ENCODE measurements at regions not wholly inside any gene's neighbourhood (a gene's known extent, or its start where the extent isn't known, plus 50 kb on each side); places are given as distances from the start of the nearest gene placed in this dataset.

DNA sequence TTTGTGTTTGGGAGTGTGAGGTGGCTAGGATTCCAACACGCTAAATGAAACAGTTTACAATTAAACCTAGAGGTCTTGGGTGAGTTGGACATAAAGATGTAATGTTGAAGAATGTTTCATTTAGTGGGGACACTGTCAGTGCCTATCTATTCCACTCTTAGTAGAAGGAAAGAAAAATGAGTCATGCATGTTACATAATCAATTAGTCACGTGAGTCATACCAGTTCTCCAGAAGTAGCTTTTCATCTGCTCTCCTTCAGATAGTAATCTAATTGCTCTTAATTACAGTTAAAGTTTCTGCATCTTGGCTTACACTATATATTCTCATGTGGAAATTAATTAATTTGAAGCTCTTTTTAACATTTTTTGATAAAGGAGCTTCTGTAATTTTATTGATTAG is 115.7 kb upstream of the P2RY1 start:
- H3K4me1 Mint-ChIP-seq (ENCODE audit: low read depth, unreplicated experiment) = peaks cover 6% of the 10 kb centered on the region
- peaks cover 2% of the 10 kb centered on the region for H3K9me3 Mint-ChIP-seq (ENCODE audit: unreplicated experiment)
- no peaks in the 10 kb centered on the region for H3K36me3 Mint-ChIP-seq (ENCODE audit: unreplicated experiment)
- H3K4me3 Mint-ChIP-seq (ENCODE audit: unreplicated experiment) = no peak overlapping the region
- DNase-seq = no peak
- no peak for TF ChIP-seq CTCF (IDR thresholded peaks at IDR 0.05; ENCODE audit: partially characterized antibody, unreplicated experiment)
- peaks cover 2% of the 10 kb centered on the region for H3K27me3 Mint-ChIP-seq (ENCODE audit: unreplicated experiment)
- no peak overlapping the region for H3K27ac Mint-ChIP-seq (ENCODE audit: unreplicated experiment)

DNA sequence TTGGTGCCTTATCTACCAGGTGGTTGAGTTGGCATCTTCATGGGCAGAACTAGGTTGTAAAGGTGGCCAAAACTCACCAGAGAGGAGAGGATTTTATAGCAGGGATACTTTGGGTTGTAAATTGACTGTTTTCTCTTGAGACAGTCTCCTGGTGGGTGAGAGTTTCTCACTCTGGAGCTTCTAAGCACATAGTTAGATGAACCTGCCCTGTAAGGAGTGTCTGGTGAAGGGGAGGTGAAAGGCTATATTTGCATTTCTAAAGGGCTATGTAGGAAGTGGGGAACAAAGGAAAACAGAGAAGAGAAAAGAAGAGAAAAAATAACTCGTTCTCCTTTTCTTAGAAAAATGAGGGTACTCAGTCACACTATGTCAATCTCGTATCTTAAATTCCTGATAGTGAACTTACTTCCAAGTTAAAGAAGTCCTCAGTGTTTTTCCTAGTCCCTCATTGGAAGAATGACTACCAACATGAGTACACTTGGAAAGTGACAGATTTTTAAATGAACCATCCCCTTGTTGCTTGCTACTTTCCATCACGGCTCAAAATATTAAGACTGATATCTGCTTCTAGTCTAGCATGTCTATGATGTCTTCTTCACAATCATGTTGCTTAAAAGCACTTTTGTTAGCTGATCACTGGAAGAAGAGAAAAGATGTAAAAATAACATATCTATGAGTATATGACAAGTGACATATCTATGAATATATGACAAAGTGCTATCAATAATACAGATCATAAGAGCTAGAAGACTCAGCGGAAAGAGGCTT is 113.8 kb upstream of the P2RY1 start:
- H3K9me3 Mint-ChIP-seq (ENCODE audit: unreplicated experiment) = no peaks in the 10 kb centered on the region
- no peaks in the 10 kb centered on the region for H3K27me3 Mint-ChIP-seq (ENCODE audit: unreplicated experiment)
- no peak overlapping the region for H3K4me3 Mint-ChIP-seq (ENCODE audit: unreplicated experiment)
- H3K36me3 Mint-ChIP-seq (ENCODE audit: unreplicated experiment) = no peaks in the 10 kb centered on the region
- no peak overlapping the region for H3K27ac Mint-ChIP-seq (ENCODE audit: unreplicated experiment)
- DNase-seq = no peak
- H3K4me1 Mint-ChIP-seq (ENCODE audit: low read depth, unreplicated experiment) = peaks cover 6% of the 10 kb centered on the region
- TF ChIP-seq CTCF (IDR thresholded peaks at IDR 0.05; ENCODE audit: partially characterized antibody, unreplicated experiment) = no peak

DNA sequence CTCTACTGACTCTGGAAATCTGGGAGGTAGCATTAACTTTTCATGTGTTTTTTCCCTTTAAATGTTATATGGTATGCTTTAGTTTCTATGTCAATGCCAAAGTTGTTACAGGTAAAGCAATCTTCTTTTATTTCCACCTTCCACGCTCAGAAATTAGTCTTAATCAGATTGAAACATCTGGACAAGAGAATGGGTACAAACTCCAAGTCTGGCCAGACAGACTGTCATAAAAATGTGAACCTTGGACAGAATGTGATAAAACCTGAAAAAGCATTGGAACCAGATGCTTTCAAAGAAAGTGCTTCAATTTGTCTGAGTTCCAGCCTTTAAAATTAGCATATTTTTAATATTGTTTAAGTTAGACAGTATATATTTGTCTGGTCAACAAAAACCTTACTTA is 110.7 kb upstream of the P2RY1 start:
- Mint-ChIP-seq H3K36me3 (ENCODE audit: unreplicated experiment) (no peaks in the 10 kb centered on the region), H3K27ac (ENCODE audit: unreplicated experiment) (no peak overlapping the region), H3K4me1 (ENCODE audit: low read depth, unreplicated experiment) (no peaks in the 10 kb centered on the region), H3K4me3 (ENCODE audit: unreplicated experiment) (no peak overlapping the region), H3K27me3 (ENCODE audit: unreplicated experiment) (peaks cover 2% of the 10 kb centered on the region), H3K9me3 (ENCODE audit: unreplicated experiment) (no peaks in the 10 kb centered on the region)
- DNase-seq = no peak
- TF ChIP-seq CTCF (IDR thresholded peaks at IDR 0.05; ENCODE audit: partially characterized antibody, unreplicated experiment) = no peak

DNA sequence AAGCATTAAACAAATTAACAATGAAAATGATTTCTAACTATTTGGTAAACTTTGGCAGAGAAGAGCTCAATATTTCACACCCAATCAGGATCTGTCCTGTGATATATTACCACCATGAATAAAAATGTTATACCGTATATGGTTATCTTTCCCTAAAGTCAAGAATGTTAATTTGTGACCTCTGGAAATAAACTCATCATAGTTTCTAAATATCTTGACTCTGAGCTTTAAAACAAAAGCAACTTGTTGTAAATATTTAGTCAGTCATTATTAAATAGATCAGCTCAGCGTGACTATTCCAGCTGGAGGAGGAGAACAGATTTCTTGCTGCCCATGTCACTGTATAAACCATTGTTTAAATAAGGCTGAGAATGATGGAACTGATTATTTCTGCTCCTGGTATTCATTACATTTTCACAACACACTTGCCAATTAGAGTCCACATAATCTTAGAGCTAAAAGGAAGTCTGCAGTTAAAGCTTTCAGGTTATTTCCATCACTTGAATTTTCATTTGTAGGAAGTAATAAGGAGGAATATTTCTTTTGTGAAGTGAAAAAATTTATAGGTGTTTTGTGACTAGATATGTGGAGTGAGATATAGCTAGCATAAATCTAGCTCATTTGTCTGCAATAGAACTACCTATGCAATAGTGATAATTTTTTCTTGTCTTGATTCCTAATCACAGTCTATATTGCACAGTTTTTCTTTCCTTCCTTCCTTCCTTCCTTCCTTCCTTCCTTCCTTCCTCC is 106.5 kb upstream of the P2RY1 start:
- Mint-ChIP-seq H3K4me3 (ENCODE audit: unreplicated experiment) (no peak overlapping the region), H3K27me3 (ENCODE audit: unreplicated experiment) (peaks cover 2% of the 10 kb centered on the region), H3K36me3 (ENCODE audit: unreplicated experiment) (no peaks in the 10 kb centered on the region), H3K4me1 (ENCODE audit: low read depth, unreplicated experiment) (no peaks in the 10 kb centered on the region), H3K27ac (ENCODE audit: unreplicated experiment) (no peak overlapping the region), H3K9me3 (ENCODE audit: unreplicated experiment) (no peaks in the 10 kb centered on the region)
- TF ChIP-seq CTCF (IDR thresholded peaks at IDR 0.05; ENCODE audit: partially characterized antibody, unreplicated experiment) = no peak
- no peak for DNase-seq

DNA sequence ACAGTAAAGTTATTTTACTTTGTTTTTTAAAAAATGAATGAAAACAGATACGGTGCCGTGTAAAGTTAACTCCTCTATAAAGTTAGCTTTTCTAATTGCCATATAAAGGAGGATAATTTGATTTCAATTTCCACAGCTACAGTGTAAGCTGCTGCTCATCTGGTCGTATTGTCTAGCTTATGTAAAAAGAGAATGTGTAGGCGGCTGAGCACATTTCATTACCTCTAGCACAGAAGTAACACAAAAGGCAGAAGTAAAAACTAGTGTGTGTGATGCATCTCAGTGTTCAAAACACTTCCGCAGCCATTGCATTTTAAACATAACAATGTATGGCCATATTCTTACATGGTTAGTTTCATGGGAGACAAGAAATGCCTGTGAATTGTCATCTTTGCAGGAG is 105.0 kb upstream of the P2RY1 start:
- DNase-seq = no peak
- H3K27ac Mint-ChIP-seq (ENCODE audit: unreplicated experiment) = no peak overlapping the region
- H3K36me3 Mint-ChIP-seq (ENCODE audit: unreplicated experiment) = no peaks in the 10 kb centered on the region
- H3K27me3 Mint-ChIP-seq (ENCODE audit: unreplicated experiment) = peaks cover 2% of the 10 kb centered on the region
- H3K9me3 Mint-ChIP-seq (ENCODE audit: unreplicated experiment) = no peaks in the 10 kb centered on the region
- TF ChIP-seq CTCF (IDR thresholded peaks at IDR 0.05; ENCODE audit: partially characterized antibody, unreplicated experiment) = no peak
- no peaks in the 10 kb centered on the region for H3K4me1 Mint-ChIP-seq (ENCODE audit: low read depth, unreplicated experiment)
- H3K4me3 Mint-ChIP-seq (ENCODE audit: unreplicated experiment) = no peak overlapping the region

Data from glutamatergic neuron (in vitro differentiated cells).